NB4 (cell line): ENCODE measurements at regions not wholly inside any gene's neighbourhood (a gene's known extent, or its start where the extent isn't known, plus 50 kb on each side); places are given as distances from the start of the nearest gene placed in this dataset.

ENCODE experiments used
- DNase-seq: peaks from one replicate; pipeline ENCODE4 v3.0.0; 2010; ENCODE audit warnings: low read depth
- H3K4me3 ChIP-seq: one replicate; pipeline ENCODE4 v1.5.1; 2011; ENCODE audit warnings: mild to moderate bottlenecking, low read depth, low read length, moderate library complexity
- MAX ChIP-seq: IDR thresholded peaks from 2 replicates; pipeline ENCODE4 v1.6.1; 2011; ENCODE audit warnings: low read depth, low read length
- MYC ChIP-seq: IDR thresholded peaks from 2 replicates; pipeline ENCODE4 v1.6.1; 2011; ENCODE audit warnings: low read depth, low read length
- POLR2A ChIP-seq: IDR thresholded peaks from 2 replicates; pipeline ENCODE4 v1.6.1; 2011; ENCODE audit warnings: mild to moderate bottlenecking; ENCODE audit not compliant: insufficient read length; ENCODE audit errors: extremely low read depth
- TF ChIP-seq, protein P1 (sequence below): IDR thresholded peaks from one replicate; pipeline ENCODE4 v1.5.1; 2012; ENCODE audit warnings: low read depth, low read length

DNA sequence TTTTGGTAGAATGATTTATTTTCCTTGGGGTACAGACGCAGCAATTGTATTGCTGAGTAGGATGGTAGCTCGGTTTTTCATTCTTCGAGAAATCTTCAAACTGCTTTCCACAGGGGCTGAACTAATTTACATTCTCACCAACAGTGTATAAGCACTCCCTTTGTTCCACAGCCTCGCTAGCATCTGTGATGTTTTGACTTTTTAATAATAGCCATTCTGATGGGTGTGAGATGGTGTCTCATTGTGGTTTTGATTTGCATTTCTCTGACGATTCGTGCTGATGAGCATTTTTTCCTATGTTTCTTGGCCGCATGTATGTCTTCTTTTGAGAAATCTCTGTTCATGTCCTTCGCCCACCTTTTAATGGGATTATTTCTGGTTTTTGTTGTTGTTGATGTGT is 54.8 kb upstream of the UQCRFS1 start:
- no peak overlapping the region for H3K4me3 ChIP-seq
- no peak for DNase-seq
- TF ChIP-seq, protein P1, sequence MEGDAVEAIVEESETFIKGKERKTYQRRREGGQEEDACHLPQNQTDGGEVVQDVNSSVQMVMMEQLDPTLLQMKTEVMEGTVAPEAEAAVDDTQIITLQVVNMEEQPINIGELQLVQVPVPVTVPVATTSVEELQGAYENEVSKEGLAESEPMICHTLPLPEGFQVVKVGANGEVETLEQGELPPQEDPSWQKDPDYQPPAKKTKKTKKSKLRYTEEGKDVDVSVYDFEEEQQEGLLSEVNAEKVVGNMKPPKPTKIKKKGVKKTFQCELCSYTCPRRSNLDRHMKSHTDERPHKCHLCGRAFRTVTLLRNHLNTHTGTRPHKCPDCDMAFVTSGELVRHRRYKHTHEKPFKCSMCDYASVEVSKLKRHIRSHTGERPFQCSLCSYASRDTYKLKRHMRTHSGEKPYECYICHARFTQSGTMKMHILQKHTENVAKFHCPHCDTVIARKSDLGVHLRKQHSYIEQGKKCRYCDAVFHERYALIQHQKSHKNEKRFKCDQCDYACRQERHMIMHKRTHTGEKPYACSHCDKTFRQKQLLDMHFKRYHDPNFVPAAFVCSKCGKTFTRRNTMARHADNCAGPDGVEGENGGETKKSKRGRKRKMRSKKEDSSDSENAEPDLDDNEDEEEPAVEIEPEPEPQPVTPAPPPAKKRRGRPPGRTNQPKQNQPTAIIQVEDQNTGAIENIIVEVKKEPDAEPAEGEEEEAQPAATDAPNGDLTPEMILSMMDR, result no peak
- TF ChIP-seq MAX (no peak), MYC (no peak), POLR2A (no peak)

GRCh38 chr19:29268103-29268502 is 55.2 kb upstream of the UQCRFS1 start:
- no peak for TF ChIP-seq MYC
- TF ChIP-seq POLR2A, result no peak
- TF ChIP-seq, protein P1, result no peak
- H3K4me3 ChIP-seq, result no peak overlapping the region
- no peak for DNase-seq

- TF ChIP-seq, protein P1, result no peak
- TF ChIP-seq POLR2A (no peak), MAX (no peak), MYC (no peak)
- DNase-seq, result no peak
- H3K4me3 ChIP-seq, result no peak overlapping the region
Observed at GRCh38 chr19:29268721-29269393, 55.9 kb upstream of the UQCRFS1 start.

DNA sequence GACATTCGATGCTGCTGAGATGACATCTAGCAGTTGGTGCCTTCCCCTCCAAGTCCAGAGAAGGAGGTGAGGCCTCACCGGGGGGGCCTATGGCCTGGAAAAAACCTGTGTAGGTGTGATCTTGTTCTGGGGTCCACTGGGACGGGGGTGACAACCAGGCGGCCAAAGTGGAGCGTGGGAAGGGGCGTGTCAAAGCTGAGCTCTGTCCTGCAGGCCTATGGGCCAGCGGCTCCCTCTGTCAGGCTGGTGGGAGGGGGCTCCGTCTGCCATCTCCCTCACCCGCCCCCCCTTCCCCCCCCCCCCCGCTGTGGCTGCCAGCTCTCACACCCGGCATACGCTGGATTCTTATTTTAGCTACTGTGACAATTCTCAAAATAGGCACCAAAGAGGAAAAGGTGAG is 56.7 kb upstream of the UQCRFS1 start:
- TF ChIP-seq MYC (no peak), MAX (no peak), POLR2A (no peak)
- TF ChIP-seq, protein P1, result no peak

DNA sequence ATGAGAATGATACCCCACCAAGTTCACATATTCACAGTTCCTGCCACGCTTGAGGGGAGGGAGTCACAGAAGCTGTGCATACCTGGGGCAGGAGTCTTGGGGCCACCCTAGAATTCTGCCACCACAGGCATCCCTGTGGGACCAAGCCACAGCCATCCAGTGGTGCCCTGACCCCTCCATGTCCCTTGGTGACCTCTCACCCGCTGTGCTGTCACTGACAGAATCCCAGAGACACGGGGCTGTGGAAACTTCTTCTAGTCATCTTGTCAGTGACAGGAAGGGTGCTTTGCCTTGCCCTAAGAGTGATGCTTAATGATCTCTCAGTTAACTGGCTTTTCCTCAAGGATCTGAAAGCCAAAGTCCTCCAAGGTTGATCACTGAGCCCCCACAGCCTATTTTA is 58.4 kb upstream of the UQCRFS1 start:
- TF ChIP-seq, protein P1, result no peak
- no peak for TF ChIP-seq POLR2A
- TF ChIP-seq MAX, result no peak
- TF ChIP-seq MYC, result no peak
- no peak overlapping the region for H3K4me3 ChIP-seq
- no peak for DNase-seq

More for the DNA sequence above, 56.7 kb upstream of the UQCRFS1 start:
- DNase-seq, result no peak
- no peak overlapping the region for H3K4me3 ChIP-seq

DNA sequence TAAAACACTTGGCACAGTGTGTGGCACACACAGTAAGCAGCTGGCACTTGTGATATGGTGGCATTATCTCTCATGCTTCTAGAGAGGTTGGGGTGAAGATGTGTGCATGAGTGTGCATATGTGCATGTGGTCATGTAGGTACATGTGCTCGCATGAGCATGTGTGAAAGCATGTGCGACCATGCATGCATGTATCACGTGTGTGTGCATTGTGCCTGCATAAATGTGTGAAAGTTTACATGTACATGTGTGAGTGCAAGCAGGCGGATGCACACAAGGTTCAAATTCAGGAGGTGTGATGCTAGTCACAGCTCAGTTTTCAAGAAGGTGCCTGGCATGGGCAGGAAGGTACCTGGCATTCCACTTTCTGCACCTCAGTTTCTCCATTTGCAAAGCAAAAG is 59.0 kb upstream of the UQCRFS1 start:
- DNase-seq, result no peak
- TF ChIP-seq, protein P1, result no peak
- TF ChIP-seq MYC (no peak), MAX (no peak), POLR2A (no peak)
- no peak overlapping the region for H3K4me3 ChIP-seq
